Activated CD4-positive, alpha-beta T cell treated with anti-CD3 and anti-CD28 coated beads for 24 hours (primary cell): ENCODE measurements at regions not wholly inside any gene's neighbourhood (a gene's known extent, or its start where the extent isn't known, plus 50 kb on each side); places are given as distances from the start of the nearest gene placed in this dataset.

Experiments
- DNase-seq, 2 donors: peaks; one replicate each; pipeline ENCODE4 v3.0.0-alpha.2; 2020; ENCODE audit warnings: low read depth in 2 of 2

DNA sequence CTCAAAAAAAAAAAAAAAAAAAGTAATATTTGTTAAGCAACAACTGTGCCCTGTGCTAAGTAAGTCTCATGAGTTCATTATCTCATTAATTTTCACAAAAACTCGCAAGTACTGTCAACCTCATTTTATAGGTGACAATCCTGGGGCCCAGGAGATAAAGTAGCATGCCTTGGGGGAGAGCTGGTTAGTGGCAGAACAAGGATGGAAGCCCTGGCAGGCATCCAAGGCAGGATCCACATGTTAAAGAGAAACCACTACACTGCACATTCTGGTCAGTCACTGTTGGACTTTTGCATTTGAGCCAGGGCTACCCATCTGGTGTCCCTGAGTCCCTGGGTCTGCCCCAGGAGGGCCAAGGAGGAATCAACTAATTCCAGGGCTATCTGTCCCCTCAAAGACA, 54.6 kb downstream of the ZFP36L2 start:
- no peak for DNase-seq

DNA sequence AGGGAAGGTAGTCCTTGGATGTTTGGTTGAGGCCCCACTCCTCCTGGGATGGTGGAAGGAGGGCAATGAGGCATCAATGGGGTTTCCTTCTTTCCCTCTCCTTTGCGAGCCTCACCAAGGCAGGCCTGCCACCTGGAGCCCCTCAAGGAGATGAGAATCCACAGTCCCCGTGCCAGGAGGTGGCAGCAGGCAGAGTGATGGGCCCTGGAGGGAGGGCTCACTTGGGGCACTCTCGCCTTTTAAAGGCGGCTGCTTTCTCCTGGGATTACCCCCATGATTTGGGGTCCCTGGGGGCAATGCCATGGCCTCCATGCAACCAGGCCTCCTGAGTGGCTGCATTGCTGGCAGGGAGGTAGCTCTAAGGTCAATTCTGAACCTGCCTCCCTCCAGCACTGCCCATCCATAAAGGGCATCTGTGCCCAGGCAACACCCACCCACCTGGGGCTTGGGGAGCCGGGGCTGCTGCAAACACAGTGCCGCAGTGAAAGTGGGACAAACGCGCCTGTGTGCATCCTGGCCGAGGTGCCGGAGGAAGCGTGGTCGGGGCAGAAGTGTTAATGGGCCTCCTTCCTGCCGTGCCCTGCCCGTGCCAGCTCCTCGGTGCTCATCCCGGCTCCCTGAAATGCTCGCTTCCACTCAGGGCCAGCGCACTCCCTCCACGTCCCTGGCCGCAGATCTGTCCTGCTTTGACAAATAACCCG, 55.9 kb downstream of the ZFP36L2 start:
- no peak for DNase-seq

DNA sequence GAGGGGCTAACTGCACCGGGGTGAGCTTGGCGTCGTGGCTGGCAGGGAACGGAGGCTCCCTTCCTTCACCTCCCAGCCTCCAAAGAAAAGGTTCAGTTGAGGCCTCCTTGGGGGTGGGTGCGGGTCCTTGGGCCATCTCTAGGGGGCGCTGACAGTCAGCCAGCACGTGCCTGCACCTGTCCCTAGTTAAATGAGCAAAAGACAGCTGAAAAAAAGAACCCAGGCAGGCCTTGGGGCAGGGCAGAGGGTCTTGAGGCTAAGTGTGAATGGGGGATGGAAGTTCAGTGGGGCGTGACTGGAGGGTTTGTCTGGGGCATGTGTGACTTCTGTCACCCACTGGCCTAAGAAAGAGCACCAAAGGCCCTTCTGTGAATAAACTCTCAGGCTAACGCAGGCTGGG, 56.4 kb downstream of the ZFP36L2 start:
- DNase-seq = peak; percentile 52 to 56

DNA sequence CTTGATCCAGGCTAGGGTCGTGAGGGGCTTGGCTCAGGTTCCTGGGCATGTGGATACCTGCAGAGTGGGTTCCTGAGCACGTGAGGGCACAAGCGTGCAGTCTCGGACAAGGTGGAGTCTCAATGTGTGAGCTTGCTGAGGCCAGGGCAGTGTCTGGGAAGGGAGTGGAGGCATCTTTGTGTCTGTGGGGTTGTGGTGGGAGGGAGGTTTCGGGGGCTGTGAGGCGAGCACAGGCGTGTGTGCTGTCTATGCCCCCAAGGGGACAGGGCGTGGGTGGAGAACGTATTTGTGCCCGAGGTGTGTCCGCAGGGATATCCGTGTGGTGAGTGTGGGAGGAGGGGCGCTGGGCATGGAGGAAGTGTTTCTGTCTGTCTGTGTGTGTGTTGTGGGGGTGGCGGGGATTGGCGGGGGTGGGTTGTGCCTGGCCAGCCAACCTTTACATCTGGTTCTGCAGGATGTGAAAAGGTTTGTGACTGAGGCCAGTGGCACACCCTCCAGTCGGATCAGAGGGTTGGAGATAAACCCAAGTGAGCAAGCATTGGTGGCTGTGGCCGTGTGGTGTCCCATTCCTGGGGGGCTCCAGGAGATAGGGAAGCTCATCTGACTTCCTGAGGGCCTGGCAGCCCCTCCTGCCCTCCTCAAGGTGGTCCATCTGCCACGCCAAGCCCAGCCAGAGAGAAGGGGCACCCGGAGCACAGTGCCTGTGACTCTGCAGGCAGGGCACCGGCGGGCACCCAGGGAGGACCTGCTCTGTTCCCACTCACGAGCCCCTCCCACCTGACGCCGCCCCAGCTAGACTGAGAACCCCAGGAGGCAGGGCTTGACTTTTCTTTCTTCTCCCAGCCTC, 57.1 kb downstream of the ZFP36L2 start:
- no peak for DNase-seq

DNA sequence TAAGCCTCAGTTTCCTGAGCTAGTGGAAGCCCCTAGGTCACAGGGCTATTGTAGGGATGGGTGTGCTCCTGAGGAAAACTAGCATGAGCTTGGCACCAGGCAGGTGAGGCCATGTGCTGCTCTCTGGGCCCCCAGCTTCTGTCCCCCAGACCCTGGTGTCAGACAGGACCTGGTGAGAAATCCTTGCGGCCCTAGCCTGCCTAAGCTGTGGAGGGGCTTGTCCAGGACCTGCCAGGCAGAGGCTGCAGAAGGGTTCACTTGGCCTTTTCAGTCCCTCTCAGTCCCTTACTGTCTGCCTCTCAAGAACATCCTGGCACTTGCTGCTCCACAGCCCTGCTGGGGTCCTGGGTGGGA, 58.4 kb downstream of the ZFP36L2 start:
- no peak for DNase-seq

DNA sequence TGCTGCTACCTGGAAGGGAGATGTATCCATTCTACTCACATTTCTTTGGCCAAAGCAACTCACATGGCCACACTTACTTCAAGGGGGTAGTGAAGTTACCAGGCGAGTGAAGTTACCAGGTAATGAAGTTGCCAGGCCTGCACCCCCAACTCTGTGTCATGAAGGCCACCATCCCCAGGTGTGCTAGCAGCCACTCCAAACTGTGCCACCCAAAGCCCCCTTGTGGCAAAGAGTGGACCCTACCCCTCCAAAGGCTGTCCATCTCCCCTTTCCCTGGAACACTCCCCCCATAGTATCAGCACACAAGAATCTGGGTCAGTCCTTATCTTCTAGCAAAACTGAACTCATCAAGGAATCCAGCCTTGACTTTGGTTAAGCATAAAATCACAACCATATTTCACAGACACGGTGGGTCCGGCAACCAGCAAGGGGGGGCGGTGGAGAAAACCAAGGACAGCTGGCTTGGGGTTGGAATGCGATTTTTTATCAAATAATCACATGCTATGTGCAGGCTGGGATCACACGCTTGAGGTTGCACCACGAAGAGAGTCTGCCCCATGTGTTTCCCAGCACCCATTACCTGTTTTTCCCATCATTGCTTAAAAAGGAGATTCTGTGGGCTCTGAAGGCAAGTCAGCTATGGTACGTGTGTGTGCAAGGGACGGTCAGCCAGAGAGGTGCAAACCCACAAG, 60.9 kb downstream of the ZFP36L2 start:
- DNase-seq = no peak

DNA sequence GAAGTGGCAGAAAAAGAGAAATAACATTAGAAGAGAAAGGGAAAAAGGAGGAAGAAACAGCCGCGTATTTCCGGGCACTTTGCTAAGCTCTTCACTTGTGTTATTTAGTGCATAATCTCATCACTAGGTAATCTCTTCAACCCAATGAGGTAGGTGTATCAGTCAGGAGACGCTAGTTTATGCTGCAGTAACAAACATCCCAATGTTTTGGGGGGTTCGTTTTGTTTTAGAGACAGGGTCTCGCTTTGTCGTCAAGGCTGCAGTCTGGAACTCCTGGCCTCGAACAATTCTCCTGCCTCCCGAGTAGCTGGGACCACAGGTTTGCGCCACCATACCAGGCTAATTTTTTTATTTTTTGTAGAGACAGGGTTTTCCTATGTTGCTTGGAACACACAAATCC, 61.7 kb downstream of the ZFP36L2 start:
- DNase-seq = no peak

DNA sequence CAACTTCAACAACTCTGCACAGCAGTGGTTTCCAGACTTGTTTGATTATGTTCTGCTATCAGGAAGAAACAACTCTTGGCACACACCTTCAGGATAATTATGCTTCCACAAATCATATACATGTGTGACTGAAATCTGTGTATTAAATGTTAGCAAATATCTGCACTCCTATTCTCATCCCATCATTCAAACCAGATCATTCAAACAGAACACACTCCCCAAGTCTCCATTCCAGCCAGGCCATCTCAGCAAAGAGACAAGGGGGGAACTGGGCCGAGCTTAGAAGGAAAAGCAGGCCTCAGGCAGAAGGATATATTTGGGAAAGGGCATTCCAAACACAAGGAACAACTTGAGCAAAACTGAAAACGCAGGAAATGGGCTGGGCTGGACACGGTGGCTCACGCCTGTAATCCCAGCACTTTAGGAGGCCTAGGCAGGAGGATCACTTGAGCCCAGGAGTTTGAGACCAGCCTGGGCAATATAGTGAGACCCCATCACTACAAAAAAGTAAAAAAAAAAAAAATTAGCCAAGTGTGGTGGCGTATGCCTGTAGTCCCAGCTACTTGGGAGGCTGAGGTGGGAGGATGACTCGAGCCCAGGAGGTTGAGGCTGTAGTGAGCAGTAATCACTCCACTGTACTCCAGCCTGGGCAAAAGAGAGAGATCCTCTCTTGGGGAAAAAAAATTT, 62.7 kb downstream of the ZFP36L2 start:
- no peak for DNase-seq

DNA sequence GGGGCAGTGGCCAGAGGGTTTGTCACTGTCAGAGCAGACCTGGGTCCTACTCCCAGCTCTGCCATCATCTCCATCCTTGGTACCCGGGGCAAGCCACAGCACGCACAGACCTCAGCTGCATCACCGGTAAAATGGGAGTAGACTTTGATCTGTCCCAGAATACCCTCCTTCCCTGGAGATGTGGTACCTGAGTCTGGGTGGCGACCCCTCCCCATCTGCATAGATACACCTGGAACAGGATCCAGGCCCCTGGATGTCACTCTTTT, 64.0 kb downstream of the ZFP36L2 start:
- DNase-seq = no peak

DNA sequence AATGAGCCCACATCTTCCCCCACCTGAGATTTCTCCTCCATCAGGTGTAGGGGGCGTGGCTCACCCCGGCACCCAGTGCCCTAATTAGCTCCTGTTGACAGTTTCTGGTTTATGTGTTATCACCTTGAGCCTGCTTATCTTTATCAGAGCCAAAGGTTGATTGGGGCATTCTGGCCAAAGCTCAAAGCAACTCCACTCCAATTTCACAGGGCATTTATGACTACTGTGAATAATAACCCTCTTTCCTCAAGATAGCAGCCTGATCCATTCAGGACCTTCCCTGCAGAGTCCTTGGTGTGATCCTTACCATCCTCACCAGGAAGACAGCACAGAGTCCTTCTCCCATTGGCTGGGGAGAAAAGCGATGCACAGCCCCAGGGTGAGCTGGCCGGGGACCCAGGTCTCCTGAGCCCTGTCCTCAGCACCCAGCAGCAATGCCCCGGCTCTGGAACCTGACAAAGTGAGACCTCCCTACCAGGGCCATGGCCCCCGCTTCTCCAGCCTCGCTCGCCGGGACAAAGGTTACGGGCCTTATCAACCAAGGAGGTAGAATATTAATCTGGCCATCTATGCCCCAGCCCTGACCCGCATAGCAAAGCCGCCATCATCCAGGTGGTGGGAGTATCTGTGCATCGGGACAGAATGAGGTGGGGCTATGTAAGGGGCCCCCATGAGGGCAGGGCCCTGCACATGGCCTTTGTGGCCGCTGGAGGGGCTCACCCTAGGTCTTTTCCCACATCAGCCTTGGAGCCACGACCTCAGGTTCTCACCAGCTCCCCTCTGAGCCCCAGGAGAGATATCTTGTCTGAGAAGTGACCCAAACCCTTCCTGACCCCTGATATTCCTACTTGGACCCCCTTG, 64.5 kb downstream of the ZFP36L2 start:
- no peak for DNase-seq

DNA sequence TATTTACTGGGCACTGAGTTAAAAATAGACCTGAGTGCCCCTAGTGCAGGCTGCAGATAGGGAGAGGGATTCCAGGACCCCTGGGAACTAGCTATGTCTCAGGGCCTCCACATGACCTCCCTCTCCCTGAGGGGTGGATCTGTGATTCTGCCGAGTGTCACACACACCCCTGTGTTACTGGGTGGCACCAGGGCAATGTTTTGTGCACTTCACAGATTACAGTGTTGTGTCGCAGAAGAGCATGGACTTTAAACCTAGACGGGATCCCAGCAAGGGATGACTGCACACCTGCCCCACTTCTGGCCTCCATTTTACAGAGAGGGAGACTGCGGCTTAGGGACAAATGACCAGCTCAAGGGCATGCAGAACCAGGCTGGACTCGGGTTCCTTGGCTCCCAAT, 65.6 kb downstream of the ZFP36L2 start:
- no peak for DNase-seq

DNA sequence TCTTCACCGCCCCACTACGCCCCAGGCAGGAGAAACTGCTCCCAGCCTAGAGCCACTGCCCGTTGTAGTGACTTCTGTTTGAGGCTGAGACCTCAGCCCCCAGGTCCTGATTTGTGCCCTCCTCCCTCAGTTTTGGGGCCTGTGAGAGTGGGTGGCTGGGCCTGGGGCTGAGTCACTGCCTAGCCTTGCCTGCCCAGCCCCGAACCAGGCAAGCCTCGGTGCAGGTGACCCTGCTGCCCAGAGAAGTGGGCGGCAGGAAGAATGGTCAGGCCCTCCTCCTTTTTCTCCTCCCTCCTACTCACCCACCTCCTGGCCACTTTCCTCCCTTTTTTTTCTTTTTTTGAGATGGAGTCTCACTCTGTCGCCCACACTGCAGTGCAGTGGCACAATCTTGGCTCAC, 66.6 kb downstream of the ZFP36L2 start:
- DNase-seq = no peak

DNA sequence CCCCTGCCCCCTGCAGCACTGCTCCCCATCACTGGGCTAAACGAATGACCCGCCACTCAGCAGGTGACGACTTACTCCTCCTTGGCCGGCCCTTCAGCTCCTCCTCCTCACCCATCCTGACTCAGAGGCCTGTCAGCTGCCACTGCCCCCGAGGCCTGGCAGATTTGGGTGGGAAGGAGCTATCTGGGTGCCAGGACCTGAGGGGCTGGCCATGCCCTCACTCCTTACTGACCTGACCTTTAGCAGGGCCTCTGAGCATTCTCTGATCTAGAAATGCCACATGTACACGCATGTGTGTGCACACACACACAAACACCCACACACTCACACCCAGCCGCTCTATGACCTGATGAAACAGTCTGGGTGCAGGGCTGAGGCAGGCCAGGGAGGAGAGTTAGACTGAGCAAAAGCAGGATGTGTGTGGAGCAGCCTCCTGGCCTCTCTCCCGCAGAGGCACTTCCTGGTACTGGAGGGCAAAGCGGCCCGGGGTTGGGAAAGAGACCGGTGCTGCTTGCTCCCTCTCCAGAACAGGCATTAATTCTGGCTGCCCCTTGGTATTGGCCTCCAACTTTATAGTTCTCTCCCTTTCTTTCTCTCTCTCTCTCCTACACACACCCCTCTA, 68.0 kb downstream of the ZFP36L2 start:
- DNase-seq = peak; percentile 31 to 43

DNA sequence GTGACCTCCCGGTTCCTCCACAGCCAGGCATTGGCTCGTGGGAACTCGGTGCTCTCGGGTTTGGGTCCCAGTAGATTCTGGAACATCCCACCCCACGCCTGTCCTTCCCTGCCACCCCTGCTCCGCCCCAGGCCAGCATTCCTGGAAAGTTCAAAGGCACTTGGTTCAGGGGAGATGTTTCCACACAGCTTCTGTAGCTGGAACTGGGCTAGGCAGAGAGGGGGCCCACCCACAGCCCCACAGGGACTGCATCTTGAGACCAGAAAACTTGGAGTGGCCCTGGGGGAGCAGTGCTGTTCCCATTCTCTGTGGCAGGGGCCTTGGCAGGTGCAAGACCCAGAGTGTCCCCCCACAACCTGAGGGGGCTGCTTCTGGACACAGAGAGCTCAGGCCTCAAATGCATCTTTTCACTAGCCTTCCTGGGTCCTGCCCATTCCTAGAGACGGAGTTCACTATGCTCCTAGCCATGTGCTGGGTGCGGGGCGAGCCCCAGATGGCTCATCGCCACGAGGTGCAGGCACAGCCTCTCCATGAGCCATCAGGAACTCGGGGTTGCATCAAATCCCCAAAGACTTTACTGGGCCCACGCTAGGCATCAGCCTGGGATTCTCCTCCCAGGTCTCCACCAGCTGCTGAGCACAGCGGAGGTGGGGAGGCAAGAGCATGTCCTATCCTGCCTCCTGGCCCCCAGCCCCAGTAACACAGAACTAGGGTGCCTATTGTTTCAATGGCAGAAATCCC, 68.7 kb downstream of the ZFP36L2 start:
- no peak for DNase-seq

DNA sequence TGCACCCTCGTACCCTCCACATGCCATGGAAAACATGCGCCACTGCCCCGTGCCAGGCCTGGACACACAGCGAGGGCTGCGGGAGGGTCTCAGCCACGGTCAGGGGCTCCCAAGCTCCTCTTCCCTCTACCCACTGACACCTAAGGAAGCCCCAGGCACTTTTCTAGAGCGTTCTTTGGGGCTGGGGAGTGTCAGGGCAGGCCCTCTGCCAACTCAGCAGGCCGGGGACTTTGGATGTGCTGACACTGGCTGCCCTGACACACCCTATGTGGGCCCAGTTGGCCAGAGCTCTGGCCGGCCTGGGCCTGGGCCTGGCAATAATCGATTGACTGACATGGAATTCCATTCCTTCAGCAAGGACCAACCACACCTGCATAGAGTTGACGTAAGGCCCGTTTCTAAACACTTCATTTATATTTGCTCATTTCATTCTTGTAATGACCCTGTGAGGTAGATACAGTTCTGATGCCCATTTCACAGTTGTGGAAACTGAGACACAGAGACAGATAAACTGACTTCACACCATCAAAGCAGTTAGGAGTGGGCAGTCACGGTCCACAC, 70.5 kb downstream of the ZFP36L2 start:
- no peak for DNase-seq

DNA sequence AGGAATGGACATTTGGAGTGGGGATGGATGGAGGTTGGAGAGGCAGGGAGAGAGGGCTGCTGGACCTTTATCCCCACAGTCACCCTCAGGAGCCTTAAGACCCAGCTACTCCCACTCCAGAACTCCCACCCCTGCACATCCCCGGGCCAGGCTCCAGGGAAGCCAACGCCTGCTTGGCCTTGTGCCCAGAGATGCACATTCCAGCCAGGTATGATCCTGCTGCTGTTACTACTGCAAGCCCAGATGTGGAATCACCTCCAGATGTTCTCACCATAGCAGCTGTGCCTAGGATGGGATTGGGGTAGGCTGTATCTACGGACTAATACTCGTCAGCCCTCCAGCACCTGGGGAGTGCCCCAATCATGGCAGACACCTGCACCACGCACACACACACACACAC, 71.7 kb downstream of the ZFP36L2 start:
- DNase-seq = no peak

DNA sequence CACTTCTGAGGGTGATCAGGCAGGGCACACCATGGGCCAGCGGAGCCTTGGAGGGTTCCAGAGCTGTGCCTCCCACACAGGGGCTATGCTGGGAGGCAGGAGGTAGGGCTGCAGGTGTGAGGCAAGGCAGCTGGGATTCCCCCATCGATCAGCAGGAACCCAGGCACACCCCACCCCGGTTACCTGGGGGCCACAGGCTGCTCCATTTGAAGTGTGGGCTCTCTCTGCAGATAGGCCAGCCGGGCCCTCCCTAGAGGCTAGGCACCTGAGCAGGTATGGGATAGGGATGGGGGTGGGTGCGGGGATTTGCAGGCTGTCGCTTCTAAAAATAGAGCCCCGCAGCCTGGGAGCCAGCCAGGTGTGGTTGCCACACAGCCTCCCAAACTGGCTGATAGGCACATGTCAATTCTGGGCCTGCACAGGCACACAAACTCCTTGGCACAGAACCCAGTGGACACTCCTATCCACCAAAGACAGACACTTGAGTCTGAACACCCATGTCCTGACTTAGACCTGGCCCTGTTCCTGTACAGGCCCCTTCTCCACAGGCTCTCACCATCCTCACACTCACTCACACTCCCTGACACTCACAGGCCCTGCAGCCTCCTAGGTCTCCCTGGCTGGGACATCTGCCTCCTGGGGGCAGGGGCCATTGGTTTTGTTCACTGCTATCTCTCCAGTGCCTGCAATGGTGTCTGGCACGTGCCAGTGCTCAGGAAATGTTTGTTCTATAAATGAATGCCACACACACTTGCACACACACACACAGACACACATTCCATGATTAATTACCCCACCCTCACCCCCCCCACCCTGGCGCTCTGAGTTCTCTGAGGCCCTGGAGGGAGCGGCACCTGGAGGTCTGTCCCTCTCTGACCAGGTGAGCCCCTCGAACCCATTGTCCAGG, 73.4 kb downstream of the ZFP36L2 start:
- no peak for DNase-seq

DNA sequence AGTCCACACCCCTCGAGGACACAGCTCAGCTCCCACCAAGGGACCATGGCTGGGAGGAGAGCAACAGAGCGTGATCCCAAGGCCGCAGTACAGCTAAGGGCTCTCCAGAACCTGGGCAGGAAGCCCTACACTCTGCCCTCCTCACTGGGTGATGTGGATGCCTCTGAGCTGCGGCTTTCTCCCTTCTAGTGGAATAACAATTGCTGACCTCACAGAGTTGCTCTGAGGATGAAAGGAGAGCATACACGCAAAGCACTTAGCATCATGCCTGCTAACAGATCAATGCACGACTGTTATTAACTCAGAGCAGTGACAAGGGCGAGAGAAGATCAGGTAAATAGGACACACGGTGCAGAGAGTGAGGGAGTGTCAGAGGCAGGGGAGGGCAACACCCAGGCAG, 74.2 kb downstream of the ZFP36L2 start:
- DNase-seq = no peak

DNA sequence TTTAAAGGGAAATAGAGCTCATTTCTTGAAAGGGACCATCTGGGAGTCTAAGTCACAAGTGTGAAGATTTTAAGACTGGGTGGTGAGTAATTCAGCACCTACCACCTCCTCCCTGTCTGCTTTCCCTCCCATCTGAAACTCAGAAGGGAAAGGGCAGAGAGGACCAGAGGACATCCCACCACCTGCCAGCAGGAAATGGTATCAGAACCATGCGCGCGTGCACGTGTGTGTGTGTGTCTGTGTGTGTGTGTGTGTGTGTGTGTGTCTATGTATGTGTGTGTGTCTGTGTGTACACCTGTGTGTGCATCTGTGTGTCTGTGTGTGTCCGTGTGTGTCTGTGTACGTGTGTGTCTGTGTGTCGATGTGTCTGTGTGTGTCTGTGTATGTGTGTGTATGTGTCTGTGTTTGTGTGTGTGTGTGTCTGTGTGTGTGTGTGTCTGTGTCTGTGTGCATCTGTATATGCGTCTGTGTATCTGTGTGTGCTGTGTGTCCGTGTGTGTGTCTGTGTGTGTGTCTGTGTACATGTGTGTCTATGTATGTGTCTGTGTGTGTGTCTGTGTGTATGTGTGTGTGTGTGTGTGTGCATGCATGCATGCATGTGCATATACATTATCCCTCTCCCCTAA, 76.8 kb downstream of the ZFP36L2 start:
- peak in 1 of 2 donors; percentile 43 for DNase-seq
